Muscle layer of duodenum (tissue), 2 donors: ENCODE measurements at regions not wholly inside any gene's neighbourhood (a gene's known extent, or its start where the extent isn't known, plus 50 kb on each side); places are given as distances from the start of the nearest gene placed in this dataset.
A peak's percentile ranks its signal among the peaks of the same experiment; 100 is the strongest.
"Not testable (repeated sequence)": the region's sequence is repeated elsewhere in the genome, so short reads cannot be mapped to it uniquely, and the experiment has no call there.

ENCODE experiments used
- H3K27ac ChIP-seq: one replicate; pipeline ENCODE4 v1.7.0; 2013; ENCODE audit warnings: mild to moderate bottlenecking, low read length
- H3K27me3 ChIP-seq: one replicate; pipeline ENCODE4 v1.7.0; 2013; ENCODE audit warnings: low read depth, mild to moderate bottlenecking, control low read depth, low read length
- H3K36me3 ChIP-seq, 2 donors: one replicate each; pipeline ENCODE4 v1.7.0; 2013; ENCODE audit warnings: low read length in 2 of 2, control low read depth in 1 of 2, mild to moderate bottlenecking in 1 of 2; ENCODE audit not compliant: insufficient read depth in 2 of 2, control insufficient read depth in 1 of 2
- H3K4me1 ChIP-seq, 2 donors: one replicate each; pipeline ENCODE4 v1.7.0; 2013; ENCODE audit warnings: low read length in 2 of 2, mild to moderate bottlenecking in 2 of 2, control low read depth in 1 of 2, moderate library complexity in 1 of 2; ENCODE audit not compliant: insufficient read depth in 2 of 2, control insufficient read depth in 1 of 2
- H3K4me3 ChIP-seq, 2 donors: one replicate each; pipeline ENCODE4 v1.7.0; 2013; ENCODE audit warnings: low read length in 2 of 2, low read depth in 1 of 2, mild to moderate bottlenecking in 1 of 2
- H3K9me3 ChIP-seq, 2 donors: one replicate each; pipeline ENCODE4 v1.7.0; 2013; ENCODE audit warnings: low read length in 2 of 2, control low read depth in 1 of 2, mild to moderate bottlenecking in 1 of 2; ENCODE audit not compliant: control insufficient read depth in 1 of 2
- donor health status: healthy.

DNA sequence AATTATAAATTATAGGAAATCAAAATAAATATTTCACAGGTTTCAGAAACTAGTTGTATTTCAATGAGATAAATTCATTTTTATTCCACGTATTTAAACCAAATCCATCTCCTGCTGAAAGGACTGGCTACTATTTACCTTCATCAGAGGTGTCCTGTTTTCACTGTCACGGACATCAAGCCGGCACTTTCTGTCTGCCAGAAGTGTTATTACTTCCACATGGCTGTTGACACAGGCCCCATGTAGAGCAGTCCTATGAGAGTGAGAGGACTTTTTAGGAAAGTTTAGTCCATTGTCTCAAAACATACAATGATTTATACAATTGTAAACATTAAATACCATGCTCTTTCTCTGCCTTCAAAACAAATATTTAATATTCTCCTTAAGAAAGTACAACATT is 100.4 kb upstream of the ACBD5 start:
- Histone ChIP-seq H3K9me3 (no peaks in the 10 kb centered on the region), H3K4me1 (no peaks in the 10 kb centered on the region), H3K36me3 (no peaks in the 10 kb centered on the region), H3K27ac (no peak overlapping the region), H3K27me3 (no peaks in the 10 kb centered on the region), H3K4me3 (no peak overlapping the region)

DNA sequence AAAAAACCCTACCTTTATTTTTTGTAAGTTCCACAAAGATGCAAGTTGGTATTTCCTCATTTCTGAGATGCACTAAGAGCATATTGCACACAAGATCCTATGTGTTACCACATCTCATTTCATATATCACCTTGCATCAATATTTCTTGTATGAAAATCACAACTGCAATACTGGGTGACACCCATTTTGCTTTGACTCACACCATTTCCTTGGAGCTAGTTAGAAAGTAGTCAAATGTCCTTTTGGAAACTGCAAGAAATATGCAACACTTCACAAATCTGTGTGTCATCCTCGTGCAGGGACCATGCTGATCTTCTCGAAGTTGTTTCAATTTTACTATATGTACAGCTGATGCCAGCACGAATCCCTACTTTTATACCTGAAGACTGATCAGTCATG is 94.6 kb upstream of the ACBD5 start:
- H3K27ac ChIP-seq, H3K4me3 ChIP-seq, H3K27me3 ChIP-seq, H3K36me3 ChIP-seq, H3K4me1 ChIP-seq, H3K9me3 ChIP-seq: not testable (repeated sequence)

DNA sequence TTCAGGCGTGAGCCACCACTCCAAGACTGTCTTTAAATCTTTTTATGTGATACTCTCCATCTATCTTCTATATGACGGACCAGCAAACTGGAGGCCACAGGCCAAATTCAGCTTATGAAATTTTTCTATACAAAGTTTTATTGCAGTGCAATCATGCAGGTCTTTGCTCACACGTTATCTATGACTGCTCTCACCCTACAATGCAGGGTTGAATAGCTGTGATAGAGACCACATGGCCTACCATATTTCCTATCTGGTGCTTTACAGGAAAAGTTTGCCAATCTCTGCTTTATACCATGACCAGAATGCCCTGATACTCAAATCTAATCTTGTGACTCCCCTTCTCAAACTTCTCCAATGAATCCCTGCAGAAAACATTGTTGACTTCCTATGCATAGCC is 89.5 kb upstream of the ACBD5 start:
- Histone ChIP-seq H3K4me1 (no peaks in the 10 kb centered on the region), H3K27ac (no peak overlapping the region), H3K27me3 (no peaks in the 10 kb centered on the region), H3K9me3 (no peaks in the 10 kb centered on the region), H3K36me3 (no peaks in the 10 kb centered on the region), H3K4me3 (no peak overlapping the region)

DNA sequence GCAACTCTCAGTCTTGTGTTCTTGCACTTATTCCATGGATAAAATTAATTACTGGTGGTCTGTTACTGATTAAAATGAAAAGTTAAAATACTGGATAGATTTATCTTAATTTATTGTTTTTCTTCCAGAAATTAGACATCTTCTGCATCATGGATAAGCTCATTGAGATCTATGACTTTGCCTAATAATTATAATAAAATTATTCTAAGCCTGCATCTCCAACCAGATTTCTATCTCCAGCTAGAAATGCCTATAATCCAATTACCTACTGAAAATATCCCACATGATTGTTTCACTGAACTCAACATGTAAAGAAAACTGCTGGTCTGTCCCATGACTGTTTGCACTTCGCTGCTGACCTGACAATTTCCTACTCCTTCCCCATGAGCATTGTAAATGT is 88.3 kb upstream of the ACBD5 start:
- Histone ChIP-seq H3K4me3 (no peak overlapping the region), H3K27me3 (no peaks in the 10 kb centered on the region), H3K36me3 (no peaks in the 10 kb centered on the region), H3K9me3 (no peaks in the 10 kb centered on the region), H3K27ac (no peak overlapping the region), H3K4me1 (no peaks in the 10 kb centered on the region)

DNA sequence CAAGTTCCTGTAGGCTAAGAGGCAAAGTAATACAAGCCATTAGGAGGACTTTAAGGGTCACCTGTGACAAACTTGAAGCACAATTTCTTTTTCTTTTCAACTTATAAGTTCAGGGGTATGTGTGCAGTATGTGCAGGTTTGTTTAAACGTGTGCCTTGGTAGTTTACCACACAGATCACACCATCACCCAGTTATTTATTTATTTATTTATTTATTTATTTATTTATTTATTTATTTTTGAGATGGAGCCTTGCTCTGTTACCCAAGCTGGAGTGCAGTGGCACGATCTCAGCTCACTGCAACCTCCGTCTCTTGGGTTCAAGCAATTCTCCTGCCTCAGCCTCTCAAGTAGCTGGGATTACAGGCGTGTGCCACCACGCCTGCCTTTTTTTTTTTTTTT is 86.2 kb upstream of the ACBD5 start:
- H3K27me3 ChIP-seq, H3K36me3 ChIP-seq, H3K9me3 ChIP-seq, H3K4me3 ChIP-seq, H3K4me1 ChIP-seq, H3K27ac ChIP-seq: not testable (repeated sequence)

DNA sequence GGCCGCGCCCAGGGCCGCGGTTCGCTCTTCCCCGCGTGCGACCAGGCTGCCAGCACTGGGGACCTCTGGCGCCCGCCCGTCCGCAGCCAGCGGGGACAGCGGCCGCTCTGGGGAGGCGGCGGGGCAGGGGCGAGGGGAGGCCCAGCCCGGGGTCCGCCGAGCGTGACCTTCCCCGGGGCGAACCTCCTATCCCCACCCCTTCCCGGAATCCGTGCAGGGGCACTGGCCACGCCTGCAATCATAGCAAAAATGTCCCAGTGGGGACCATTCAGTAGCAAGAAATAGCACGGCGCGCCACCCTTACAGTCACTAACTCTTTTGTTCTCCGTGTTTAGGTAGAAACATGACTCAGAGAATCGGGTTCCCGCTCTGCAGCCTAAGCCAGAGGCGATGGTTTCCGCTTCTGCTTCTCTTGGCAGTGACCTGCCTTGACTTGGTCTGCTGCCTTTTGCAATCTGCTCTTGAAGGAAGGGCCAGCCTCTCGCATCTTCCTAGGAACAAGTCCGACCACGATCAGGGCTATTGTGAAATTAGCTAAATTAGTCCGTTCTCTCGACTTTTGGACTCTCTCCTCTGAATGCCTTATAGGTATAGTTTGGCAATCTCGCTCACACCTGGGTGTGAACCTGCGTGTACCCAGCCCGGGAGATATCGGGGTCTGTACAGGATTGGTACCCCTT is 79.3 kb upstream of the ACBD5 start:
- H3K4me1 ChIP-seq: peaks cover 0 to 6% of the 10 kb centered on the region in 2 donors
- H3K27ac ChIP-seq: no peak overlapping the region
- peak overlapping the region; percentile 37 to 53 for H3K4me3 ChIP-seq

DNA sequence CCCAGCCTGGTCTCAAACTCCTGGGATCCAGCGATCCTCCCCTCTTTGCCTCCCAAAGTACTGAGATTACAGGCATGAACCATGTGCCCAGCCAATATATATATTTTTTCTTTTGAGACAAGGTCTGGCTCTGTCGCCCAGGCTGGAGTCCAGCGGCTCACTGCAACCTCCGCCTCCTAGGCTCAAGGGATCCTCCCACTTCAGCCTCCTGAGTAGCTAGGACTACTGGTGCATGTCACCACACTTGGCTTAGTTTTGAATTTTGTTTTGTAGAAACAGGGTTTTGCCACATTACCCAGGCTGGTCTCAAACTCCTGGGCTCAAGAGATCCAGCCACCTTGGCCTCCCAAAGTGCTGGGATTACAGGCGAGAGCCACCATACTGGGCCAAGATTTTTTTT is 78.5 kb upstream of the ACBD5 start:
- H3K27ac ChIP-seq, H3K4me1 ChIP-seq, H3K36me3 ChIP-seq, H3K9me3 ChIP-seq, H3K4me3 ChIP-seq, H3K27me3 ChIP-seq: not testable (repeated sequence)

More for the DNA sequence above, 79.3 kb upstream of the ACBD5 start:
- Histone ChIP-seq H3K9me3 (no peaks in the 10 kb centered on the region), H3K36me3 (no peaks in the 10 kb centered on the region), H3K27me3 (no peaks in the 10 kb centered on the region)

DNA sequence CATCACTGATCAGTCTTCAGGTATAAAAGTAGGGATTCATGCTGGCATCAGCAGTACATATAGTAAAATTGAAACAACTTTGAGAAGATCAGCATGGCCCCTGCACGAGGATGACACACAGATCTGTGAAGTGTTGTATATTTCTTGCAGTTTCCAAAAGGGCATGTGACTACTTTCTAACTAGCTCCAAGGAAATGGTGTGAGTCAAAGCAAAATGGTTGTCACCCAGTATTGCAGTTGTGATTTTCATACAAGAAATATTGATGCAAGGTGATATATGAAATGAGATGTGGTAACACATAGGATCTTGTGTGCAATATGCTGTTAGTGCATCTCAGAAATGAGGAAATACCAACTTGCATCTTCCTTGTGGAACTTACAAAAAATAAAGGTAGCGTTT is 74.5 kb upstream of the ACBD5 start:
- not testable (repeated sequence) for H3K36me3 ChIP-seq, H3K4me1 ChIP-seq, H3K4me3 ChIP-seq, H3K9me3 ChIP-seq, H3K27me3 ChIP-seq, H3K27ac ChIP-seq

DNA sequence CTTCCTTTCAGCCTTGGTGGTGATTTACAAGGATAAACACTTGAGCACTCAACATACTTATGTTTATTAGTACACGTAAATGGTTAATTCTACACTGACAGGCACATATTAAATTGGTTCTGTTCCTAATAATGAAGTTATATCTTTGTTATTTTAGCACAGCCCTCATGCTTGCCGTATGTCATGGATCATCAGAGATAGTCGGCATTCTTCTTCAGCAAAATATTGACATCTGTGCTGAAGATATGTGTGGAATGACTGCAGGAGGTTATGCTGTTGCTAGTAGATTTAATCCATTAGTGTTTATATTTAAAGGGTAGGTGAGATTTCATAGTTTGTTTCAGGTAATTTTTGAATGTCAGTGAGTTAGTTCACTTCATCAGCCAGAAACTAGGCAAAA is 73.0 kb upstream of the ACBD5 start:
- H3K9me3 ChIP-seq, H3K4me3 ChIP-seq, H3K27me3 ChIP-seq, H3K36me3 ChIP-seq, H3K4me1 ChIP-seq, H3K27ac ChIP-seq: not testable (repeated sequence)

DNA sequence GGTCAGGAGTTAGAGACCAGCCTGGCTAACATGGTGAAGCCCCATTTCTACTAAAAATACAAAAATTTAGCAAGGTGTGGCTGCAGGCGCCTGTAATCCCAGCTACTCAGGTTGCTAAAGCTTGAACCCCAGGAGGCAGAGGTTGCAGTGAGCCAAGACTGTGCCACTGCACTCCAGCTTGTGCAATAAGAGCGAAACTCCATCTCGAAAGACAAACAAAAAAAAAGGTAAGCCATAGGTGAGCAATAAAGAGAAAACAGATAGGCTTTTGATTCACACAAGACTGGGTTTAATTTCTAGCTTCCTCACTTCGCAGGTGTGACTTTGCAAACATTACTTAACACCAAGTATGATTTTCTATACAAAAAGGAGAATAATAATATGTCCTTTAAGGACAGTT is 72.3 kb upstream of the ACBD5 start:
- Histone ChIP-seq H3K4me1 (no peaks in the 10 kb centered on the region), H3K36me3 (no peaks in the 10 kb centered on the region), H3K4me3 (no peak overlapping the region), H3K9me3 (no peaks in the 10 kb centered on the region), H3K27me3 (no peaks in the 10 kb centered on the region), H3K27ac (no peak overlapping the region)

DNA sequence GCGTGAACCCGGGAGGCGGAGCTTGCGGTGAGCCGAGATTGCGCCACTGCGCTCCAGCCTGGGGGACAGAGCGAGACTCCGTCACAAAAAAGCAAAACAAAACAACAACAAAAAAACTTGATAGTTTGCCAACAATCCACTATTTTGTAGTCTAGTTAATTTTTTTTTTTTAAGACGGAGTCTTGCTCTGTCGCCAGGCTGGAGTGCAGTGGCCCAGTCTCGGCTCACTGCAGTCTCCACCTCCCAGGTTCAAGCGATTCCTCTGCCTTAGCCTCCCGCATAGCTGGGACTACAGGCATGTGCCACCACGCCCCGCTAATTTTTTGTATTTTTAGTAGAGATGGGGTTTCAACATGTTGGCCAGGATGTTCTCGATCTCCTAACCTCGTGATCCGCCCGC is 71.2 kb upstream of the ACBD5 start:
- H3K4me3 ChIP-seq, H3K4me1 ChIP-seq, H3K27me3 ChIP-seq, H3K9me3 ChIP-seq, H3K27ac ChIP-seq, H3K36me3 ChIP-seq: not testable (repeated sequence)

DNA sequence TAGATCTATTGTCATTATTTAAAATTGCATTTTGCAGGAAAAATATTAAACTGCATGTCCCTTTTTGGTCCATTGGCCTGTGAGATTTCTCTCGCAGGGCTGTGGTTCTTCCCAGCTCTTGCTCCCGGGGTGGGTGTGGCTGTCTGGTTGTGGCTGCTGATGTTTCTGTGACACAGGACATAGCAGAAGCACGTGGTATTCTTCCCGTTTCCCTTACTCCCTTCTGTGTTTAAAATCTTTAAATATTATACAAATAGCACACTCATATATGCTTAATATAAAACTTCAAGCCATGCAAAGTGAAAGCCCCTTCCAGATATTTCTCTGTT is 57.9 kb upstream of the ACBD5 start:
- not testable (repeated sequence) for H3K36me3 ChIP-seq, H3K4me1 ChIP-seq, H3K4me3 ChIP-seq

More for the DNA sequence above, 57.9 kb upstream of the ACBD5 start:
- not testable (repeated sequence) for H3K27ac ChIP-seq, H3K27me3 ChIP-seq, H3K9me3 ChIP-seq
